Thyroid gland (tissue), 4 donors: ENCODE measurements at regions not wholly inside any gene's neighbourhood (a gene's known extent, or its start where the extent isn't known, plus 50 kb on each side); places are given as distances from the start of the nearest gene placed in this dataset.

Source experiments
- POLR2A ChIP-seq, 2 donors: fragments of 450-650 bp; IDR thresholded peaks; one replicate each; pipeline ENCODE4 v1.6.1; 2017; ENCODE audit warnings: antibody characterized with exemption in 2 of 2, mild to moderate bottlenecking in 2 of 2, moderate library complexity in 1 of 2
- TF ChIP-seq, protein P1 (sequence below), 6 experiments: fragments of 200-600 bp in 3 of 6; fragments of 450-650 bp in 3 of 6; sonication (generic) in 3 of 6; IDR thresholded peaks; one replicate each; pipeline ENCODE4 v1.5.1; 2016 to 2019; ENCODE audit warnings: antibody characterized with exemption in 6 of 6, mild to moderate bottlenecking in 2 of 6, inconsistent platforms in 1 of 6, moderate library complexity in 1 of 6

DNA sequence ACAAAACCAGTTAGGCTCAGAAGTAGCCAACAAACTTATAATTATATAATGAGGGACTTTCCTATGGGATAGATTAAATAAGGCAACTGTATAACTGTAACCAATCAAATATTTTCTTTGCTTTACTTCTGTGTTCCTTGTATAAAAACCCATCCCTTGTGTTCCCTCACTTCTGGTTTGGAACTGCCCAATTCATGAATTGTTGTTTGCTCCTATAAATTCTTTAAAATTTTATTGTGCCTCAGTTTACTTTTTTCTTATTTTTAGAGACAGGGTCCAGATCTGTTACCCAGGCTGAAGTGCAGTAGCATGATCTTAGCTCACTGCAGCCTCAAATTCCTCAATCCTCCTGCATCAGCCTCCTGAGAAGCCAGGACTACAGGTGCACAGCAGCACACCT, 155.7 kb downstream of the SMAD6 start:
- TF ChIP-seq, protein P1, sequence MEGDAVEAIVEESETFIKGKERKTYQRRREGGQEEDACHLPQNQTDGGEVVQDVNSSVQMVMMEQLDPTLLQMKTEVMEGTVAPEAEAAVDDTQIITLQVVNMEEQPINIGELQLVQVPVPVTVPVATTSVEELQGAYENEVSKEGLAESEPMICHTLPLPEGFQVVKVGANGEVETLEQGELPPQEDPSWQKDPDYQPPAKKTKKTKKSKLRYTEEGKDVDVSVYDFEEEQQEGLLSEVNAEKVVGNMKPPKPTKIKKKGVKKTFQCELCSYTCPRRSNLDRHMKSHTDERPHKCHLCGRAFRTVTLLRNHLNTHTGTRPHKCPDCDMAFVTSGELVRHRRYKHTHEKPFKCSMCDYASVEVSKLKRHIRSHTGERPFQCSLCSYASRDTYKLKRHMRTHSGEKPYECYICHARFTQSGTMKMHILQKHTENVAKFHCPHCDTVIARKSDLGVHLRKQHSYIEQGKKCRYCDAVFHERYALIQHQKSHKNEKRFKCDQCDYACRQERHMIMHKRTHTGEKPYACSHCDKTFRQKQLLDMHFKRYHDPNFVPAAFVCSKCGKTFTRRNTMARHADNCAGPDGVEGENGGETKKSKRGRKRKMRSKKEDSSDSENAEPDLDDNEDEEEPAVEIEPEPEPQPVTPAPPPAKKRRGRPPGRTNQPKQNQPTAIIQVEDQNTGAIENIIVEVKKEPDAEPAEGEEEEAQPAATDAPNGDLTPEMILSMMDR (IDR thresholded peaks at IDR 0.05), result no peak
- no peak for TF ChIP-seq POLR2A (IDR thresholded peaks at IDR 0.05)
